ENCODE measurements at regions not wholly inside any gene's neighbourhood (a gene's known extent, or its start where the extent isn't known, plus 50 kb on each side); places are given as distances from the start of the nearest gene placed in this dataset.

DNA sequence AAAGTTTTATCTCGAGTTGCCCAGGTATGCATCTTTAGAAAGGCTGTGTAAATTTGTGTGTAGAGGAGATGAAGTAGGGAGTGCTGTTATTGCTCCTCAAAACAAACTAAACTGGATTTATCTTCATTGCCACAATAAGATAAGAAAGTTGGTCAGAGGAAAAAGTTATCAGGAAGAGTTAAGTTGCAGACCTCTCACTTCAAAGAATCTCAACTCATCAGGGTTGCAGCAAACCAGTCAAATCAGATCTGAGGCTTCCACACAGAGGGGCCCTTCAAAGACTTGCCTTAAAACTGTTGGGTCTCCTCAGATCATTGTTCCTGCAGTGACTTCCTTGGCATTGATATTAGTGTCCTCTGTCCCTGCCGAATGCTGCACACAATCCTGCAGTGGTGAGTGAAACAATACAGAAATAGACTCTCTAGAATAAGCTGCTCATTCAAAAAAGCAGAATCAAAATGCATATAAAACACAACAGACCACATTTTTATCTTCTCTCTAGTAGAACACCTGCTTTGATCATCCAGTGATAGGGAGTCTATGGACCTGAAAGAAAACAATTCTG, 191.2 kb upstream of the CBLB start:
- no peaks in the 10 kb centered on the region for H3K27me3 Mint-ChIP-seq
- TF ChIP-seq, protein P1, sequence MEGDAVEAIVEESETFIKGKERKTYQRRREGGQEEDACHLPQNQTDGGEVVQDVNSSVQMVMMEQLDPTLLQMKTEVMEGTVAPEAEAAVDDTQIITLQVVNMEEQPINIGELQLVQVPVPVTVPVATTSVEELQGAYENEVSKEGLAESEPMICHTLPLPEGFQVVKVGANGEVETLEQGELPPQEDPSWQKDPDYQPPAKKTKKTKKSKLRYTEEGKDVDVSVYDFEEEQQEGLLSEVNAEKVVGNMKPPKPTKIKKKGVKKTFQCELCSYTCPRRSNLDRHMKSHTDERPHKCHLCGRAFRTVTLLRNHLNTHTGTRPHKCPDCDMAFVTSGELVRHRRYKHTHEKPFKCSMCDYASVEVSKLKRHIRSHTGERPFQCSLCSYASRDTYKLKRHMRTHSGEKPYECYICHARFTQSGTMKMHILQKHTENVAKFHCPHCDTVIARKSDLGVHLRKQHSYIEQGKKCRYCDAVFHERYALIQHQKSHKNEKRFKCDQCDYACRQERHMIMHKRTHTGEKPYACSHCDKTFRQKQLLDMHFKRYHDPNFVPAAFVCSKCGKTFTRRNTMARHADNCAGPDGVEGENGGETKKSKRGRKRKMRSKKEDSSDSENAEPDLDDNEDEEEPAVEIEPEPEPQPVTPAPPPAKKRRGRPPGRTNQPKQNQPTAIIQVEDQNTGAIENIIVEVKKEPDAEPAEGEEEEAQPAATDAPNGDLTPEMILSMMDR (IDR thresholded peaks at IDR 0.05) = no peak
- ATAC-seq (ENCODE audit: low read depth) = no peak
- CTCF ChIA-PET = no interaction called here
- peaks cover 6% of the 10 kb centered on the region for H3K9me3 Mint-ChIP-seq
- H3K4me3 Mint-ChIP-seq = no peak overlapping the region
- intact Hi-C loops (cut with micrococcal nuclease) = no loop called here
- DNase-seq = no peak
- H3K27ac Mint-ChIP-seq = no peak overlapping the region
- POLR2A ChIA-PET = interaction anchor here (0.6 kb wide), 1 partner anchor 44 kb away, joined by 4 read pairs; no protein-coding TSS in a partner anchor
- H3K36me3 Mint-ChIP-seq (ENCODE audit: low read depth) = no peaks in the 10 kb centered on the region
- no peaks in the 10 kb centered on the region for H3K4me1 Mint-ChIP-seq

DNA sequence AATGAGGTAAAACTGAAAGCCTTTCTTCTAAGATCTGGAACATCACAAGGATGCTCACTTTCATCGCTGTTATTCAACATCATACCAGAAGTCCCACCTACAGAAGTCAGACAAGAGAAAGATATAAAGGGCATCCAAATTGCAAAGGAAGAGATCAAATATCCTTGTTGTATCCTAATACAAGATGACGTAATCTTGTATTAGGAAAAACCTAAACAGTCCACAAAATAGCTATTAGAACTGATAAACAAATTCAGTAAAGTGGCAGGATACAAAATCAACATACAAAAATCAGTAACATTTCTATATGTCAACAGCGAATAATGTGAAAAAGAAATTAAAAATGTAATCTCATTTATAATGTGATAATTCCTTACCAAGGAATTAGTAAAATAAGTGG, 195.1 kb upstream of the CBLB start:
- Mint-ChIP-seq H3K9me3 (peaks cover 6% of the 10 kb centered on the region), H3K4me1 (peaks cover 5% of the 10 kb centered on the region), H3K27ac (no peak overlapping the region), H3K4me3 (no peak overlapping the region), H3K36me3 (ENCODE audit: low read depth) (no peaks in the 10 kb centered on the region), H3K27me3 (no peaks in the 10 kb centered on the region)
- ChIA-PET POLR2A (no interaction called here), CTCF (no interaction called here)
- no peak for ATAC-seq (ENCODE audit: low read depth)
- TF ChIP-seq, protein P1 (IDR thresholded peaks at IDR 0.05) = no peak
- no peak for DNase-seq
- intact Hi-C loops (cut with micrococcal nuclease) = no loop called here

DNA sequence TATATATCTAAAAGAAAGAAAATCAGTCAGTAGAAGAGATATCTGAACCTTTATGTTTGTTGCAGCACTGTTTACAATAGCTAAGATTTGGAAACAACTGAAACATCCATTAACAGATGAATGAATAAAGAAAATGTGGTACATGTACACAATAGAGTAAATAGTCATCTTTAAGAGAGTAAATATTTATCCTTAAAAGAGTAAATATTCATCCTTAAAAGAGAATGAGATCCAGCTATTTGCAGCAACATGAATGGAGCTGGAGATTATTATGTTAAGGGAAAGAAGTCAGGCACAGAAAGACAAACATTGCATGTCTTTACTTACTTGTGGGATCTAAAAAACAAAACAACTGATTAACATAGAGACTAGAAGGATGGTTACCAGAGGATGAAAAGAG, 197.0 kb upstream of the CBLB start:
- intact Hi-C loops (cut with micrococcal nuclease) = no loop called here
- no peak overlapping the region for H3K4me3 Mint-ChIP-seq
- ATAC-seq (ENCODE audit: low read depth) (no peak), DNase-seq (no peak)
- TF ChIP-seq, protein P1 (IDR thresholded peaks at IDR 0.05) = no peak
- ChIA-PET POLR2A (no interaction called here), CTCF (no interaction called here)
- peaks cover 5% of the 10 kb centered on the region for H3K4me1 Mint-ChIP-seq
- no peaks in the 10 kb centered on the region for H3K36me3 Mint-ChIP-seq (ENCODE audit: low read depth)
- H3K27me3 Mint-ChIP-seq = no peaks in the 10 kb centered on the region
- H3K9me3 Mint-ChIP-seq = peaks cover 6% of the 10 kb centered on the region
- H3K27ac Mint-ChIP-seq = no peak overlapping the region

DNA sequence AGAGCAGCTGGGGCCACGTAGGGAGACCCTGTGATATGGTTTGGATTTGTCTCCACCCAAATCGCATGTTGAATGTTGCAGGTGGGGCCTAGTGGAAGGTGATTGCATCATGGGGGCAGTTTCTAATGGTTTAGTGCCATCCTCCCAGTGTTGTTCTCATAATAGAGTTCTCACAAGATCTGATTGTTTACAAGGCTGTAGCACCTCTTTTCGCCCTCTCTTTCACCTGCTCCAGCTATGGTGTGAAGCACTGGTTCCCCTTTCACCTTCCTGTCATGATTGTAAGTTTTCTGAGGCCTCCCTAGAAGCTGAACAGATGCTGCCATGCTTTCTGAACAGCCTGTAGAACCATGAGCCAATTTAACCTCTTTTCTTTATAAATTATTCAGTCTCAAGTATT, 198.9 kb upstream of the CBLB start:
- no peak overlapping the region for H3K27ac Mint-ChIP-seq
- TF ChIP-seq, protein P1 (IDR thresholded peaks at IDR 0.05) = no peak
- CTCF ChIA-PET = no interaction called here

DNA sequence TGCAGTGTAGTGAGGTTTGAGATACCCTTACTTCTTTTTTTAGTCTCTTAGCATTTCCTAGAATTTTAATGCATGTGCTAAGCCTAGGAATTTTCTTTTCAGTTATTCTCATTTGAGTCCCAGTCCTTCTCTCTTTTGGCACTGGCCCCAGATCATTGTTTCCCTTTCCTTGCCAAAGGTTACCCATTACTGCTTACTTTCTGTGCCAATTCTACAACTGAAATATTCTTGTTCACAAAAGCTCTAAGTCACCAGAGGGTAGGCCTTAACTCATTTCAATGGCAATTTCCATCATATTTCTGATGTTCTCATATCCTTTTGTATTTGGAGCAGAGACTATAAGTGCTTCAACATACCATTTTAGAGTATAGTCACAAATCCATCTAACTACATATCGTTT, 199.6 kb upstream of the CBLB start:
- H3K27ac Mint-ChIP-seq = no peak overlapping the region
- ChIA-PET CTCF (no interaction called here), POLR2A (no interaction called here)
- no peak for DNase-seq
- no peak for ATAC-seq (ENCODE audit: low read depth)
- no peak overlapping the region for H3K4me3 Mint-ChIP-seq
- H3K4me1 Mint-ChIP-seq = peaks cover 5% of the 10 kb centered on the region
- TF ChIP-seq, protein P1 (IDR thresholded peaks at IDR 0.05) = no peak
- intact Hi-C loops (cut with micrococcal nuclease) = no loop called here
- H3K9me3 Mint-ChIP-seq = peaks cover 6% of the 10 kb centered on the region
- no peaks in the 10 kb centered on the region for H3K27me3 Mint-ChIP-seq
- H3K36me3 Mint-ChIP-seq (ENCODE audit: low read depth) = no peaks in the 10 kb centered on the region

More for the DNA sequence above, 198.9 kb upstream of the CBLB start:
- H3K36me3 Mint-ChIP-seq (ENCODE audit: low read depth) = no peaks in the 10 kb centered on the region
- peak; percentile 37 for ATAC-seq (ENCODE audit: low read depth)
- peaks cover 6% of the 10 kb centered on the region for H3K9me3 Mint-ChIP-seq
- no peak for DNase-seq
- H3K4me1 Mint-ChIP-seq = peaks cover 5% of the 10 kb centered on the region
- H3K4me3 Mint-ChIP-seq = no peak overlapping the region
- intact Hi-C loops (cut with micrococcal nuclease) = no loop called here
- no peaks in the 10 kb centered on the region for H3K27me3 Mint-ChIP-seq
- POLR2A ChIA-PET = no interaction called here

All from activated B cell treated with CpG ODN at 0.5 μM for 24 hours (primary cell).